SHP77 treated with DMSO at 0.1 percent for 48 hours (cell line): ENCODE measurements at regions not wholly inside any gene's neighbourhood (a gene's known extent, or its start where the extent isn't known, plus 50 kb on each side); places are given as distances from the start of the nearest gene placed in this dataset.
A peak's percentile ranks its signal among the peaks of the same experiment; 100 is the strongest.
"Not testable (repeated sequence)": the region's sequence is repeated elsewhere in the genome, so short reads cannot be mapped to it uniquely, and the experiment has no call there.

Source experiments
- DNase-seq: peaks from one replicate; lab custom pipeline; 2025; lab: John Stamatoyannopoulos, UW

DNA sequence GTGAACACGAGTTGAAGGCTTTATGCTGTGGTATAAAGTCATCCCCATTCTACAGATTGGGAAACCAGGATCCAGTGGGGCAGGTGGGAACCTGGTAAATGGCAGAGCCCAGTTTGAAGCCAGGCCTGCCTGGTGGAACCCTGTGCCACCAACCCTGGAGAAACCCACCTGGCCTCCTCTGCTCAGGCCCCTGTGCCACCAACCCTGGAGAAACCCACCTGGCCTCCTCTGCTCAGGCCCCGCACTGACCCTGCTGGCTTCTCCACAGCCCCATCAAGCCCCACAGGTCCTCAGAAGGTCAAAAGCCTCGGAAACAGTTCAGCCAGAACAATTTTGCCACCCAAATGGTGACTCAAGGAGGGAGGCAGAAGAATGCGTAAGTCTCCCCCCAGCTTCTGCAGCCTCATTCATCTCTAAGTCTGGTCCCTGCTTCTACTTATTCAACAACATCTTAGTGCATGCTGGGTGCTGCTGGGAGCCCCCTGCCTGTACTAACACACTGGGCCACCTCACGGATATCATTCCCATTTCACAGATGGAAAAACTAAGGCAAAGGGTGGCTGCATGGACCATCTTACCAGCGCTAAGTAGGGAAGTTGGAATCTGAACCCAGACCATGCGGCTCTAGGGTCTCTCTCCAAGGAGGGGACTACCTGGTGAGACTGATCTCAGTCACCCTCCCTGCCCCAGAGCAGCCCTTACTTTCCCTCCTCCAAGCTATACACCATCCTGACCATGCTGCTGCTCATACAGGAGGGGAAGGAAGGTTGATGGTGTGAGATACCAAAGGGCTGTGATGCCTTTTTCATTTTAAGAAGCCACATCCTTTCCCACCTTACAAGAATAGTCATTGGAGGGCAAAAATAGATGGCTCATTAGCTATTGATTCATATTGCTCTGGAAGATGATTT lies 93.7 kb upstream of the ID2 start:
- DNase-seq: no peak

DNA sequence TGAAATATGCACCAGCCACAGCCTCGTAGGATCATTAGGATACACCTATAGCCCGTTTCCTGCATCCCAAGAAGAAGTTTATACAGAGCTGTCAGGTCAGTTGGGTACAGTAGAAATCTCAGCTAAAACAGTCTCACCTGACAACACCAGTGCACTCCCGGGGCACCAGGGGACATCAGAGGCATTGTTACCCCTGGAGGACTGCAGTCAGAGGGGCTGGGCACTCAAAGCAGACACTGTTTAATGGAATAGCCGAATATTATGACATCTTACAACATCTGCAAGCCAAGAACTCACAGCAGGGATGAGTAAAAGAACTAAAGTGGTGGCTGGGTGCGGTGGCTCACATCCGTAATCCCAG lies 93.0 kb upstream of the ID2 start:
- DNase-seq: no peak

DNA sequence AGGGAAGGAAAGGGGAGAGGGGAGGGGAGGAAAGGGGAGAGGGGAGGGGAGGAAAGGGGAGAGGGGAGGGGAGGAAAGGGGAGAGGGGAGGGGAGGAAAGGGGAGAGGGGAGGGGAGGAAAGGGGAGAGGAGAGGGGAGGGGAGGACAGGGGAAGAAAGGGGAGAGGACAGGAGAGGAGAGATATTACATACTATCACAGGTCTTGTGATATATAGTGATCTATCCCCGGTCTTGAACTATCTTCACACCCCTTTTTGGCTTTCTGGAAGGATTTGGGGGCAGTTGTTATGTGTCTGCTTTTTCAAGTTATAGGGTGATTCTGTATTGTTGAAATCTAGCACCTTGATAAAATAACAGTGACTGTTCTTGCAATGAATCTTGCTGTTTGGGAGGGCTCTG lies 92.1 kb upstream of the ID2 start:
- DNase-seq: no peak

DNA sequence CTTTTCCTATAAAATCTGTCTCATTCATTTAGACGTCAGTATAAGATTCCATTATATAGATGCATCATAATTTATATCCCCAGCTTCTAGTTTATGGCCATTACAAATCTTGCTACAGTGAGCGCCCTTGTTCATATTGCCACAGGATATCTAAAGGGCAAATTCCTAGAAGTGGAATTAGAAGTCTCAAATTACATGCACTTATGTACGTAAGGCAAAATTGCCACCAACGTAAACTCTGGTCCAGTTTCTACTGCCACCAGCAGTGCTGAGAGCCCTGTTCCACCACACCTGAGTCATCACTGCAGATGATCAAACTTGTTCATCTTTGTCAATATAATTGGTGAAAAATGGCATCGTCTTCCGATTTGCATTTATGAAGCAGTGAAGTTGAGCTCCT lies 90.9 kb upstream of the ID2 start:
- peak; percentile 85 for DNase-seq

DNA sequence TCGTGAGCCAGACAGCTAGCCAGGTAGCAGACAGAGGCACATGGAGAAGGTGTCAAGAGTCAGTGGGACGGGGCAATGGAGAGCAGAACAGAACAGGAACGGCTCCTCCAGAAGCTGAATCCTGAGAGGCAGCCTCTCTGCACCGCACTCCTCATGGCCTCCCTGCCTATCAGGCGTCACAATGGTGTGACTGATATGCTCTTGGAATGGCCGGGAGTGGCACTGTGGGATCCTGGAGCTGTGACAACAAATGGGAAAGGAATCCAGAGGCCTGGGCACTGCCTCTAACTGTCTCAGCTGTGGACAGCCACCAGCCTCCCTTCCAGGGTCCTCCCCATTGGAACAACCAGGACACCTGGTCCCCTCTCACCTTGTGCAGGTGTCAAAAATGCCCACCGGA lies 89.1 kb upstream of the ID2 start:
- no peak for DNase-seq

DNA sequence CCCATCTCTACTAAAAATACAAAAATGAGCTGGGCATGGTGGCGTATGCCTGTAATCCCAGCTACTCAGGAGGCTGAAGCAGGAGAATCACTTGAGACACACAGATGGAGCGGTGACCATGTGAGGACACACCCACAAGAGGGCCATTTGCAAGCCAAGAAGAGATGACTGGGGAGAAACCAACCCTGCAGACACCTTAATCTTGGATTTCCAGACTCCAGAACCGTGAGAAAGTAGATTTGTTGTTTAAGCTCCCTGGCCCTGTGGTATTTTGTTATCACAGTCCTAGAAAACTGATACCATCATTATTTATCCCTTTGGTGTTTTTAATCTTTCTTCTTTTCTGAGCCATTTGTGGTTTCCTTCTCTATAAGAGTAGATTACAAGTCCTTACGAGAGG lies 88.6 kb upstream of the ID2 start:
- DNase-seq: no peak

DNA sequence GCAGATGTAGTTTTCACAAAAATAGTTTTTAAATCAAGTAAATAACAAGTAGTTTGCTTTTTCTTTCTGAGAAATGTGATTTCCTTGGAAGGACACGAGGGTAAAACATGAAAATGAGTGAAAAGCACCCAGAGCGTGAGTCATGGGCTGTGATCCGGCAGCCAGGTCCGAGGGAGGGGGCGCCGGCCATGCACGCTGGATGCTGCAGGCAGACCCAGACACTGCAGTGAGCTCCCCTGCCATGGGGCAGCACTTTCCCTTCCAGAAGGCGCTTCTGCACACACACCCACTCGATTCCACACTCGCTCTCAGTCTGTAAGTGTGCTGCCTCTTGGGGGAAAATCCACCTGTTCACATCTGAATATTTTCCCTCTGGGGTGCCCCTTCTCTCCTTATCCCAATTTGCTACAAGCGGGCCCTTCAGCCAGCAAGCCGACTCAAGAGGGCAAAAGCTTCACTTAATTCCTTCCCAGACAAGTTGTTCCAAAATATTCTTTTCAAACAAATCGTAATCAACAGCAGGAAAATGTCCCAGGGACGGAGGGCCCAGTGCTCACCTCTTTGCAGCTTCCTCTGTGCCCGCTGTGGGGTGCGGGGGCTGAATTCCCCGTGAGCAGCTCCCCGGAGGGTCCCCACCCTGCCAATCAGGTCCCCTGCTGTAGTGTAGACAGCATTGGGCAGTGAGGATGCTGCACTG lies 87.0 kb upstream of the ID2 start:
- DNase-seq: no peak

DNA sequence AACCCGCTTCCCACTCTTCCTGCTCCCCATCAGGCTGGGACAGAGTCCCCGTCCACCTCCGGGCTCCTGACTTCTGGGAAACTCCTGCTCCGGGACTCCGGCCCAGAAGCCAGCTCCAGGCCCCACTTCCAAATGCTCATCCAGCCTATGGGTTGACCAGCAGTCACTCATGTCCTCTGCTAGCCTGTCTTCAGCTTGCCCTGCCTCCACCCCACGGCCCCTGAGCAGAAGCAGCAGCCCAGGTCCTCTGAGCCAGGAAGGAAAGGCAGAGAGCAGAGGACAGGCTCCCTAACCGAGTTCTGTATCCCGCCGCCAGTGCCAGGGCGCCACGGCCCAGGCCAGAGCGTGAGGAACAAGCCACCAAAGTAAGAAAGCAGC lies 86.4 kb upstream of the ID2 start:
- no peak for DNase-seq

DNA sequence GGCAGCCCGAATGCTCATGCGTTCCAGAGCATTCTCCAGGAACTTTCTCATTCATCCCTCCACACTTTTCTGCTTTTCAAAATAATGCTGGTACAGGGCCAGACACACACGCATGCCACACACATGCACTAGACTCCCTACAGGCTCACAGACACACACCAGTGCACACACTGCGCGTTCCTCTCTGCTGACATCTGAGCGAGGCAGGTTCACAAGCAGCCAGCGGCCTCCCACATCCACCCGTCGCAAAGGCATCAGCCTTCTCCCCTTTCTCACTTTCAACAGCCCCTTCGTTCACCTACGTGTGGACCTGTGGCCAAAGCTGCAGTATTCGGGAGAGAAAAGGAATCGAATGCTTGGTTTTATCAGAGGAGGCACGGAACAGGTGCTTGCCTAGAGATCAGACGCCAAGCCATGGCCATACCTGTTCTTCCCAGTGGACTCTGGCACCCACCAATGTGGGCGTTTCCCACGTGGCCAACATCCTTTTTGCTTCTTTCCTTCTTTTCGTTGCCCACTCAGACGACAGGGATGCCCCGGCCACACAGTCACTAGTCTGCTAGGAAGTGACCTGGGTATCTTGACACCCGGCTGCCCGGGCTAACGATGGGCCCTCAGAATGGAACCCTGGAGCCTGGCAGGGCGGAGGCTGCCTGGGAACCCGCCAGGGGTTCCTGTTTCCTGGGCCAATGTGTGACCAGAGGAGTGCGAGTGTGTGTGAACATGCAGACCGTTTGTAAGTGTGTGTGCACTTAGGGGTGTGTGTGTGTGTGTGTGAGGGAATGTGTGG lies 85.8 kb upstream of the ID2 start:
- no peak for DNase-seq

DNA sequence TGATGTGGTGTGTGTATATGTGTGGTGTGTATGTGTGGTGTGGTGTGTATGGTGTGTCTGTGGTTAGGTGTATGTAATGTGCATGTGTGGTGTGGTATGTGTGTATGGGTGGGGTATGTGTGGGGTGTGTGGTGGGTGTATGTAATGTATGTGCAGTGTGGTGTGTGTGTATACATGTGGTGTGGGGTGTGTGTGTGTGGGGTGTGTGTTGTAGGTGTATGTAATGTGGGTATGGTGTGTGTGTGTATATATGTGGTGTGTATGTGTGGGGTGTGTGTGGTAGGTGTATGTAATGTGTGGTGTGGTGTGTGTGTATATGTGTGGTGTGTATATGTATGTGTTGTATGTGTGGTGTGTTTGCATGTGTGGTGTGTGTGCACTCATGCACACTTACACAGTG lies 84.8 kb upstream of the ID2 start:
- no peak for DNase-seq

DNA sequence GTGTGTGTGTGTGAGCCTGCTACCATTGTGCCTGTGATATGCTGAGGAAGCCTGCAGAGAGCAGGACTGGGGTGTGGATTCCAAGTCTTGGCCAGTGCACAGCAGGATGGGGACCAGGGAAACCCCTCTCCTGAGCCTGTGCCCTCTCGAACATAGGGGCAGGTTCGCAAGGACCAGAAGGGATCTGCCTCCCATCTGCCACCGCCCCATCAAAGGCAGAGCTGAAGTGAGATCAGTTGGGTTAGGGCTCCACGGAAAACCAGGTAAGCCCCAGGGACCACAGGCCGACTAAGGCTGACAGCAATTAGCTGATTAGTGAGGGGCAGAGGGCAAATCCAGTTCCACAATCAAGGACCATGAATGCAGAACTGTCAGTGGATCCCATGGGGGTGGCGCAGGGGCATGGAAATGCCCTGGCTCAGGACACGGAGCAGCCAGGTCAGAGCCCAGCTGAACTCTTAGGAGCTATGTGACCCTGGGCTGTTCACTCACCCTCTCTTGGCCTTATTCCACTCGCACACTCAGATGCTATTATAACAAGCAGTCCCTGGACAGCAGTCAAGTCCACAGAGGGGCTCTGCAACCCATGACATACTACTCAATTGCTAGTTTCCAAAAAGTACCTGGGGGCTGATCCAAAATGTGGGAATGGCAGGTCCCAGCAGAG lies 84.2 kb upstream of the ID2 start:
- DNase-seq: no peak

DNA sequence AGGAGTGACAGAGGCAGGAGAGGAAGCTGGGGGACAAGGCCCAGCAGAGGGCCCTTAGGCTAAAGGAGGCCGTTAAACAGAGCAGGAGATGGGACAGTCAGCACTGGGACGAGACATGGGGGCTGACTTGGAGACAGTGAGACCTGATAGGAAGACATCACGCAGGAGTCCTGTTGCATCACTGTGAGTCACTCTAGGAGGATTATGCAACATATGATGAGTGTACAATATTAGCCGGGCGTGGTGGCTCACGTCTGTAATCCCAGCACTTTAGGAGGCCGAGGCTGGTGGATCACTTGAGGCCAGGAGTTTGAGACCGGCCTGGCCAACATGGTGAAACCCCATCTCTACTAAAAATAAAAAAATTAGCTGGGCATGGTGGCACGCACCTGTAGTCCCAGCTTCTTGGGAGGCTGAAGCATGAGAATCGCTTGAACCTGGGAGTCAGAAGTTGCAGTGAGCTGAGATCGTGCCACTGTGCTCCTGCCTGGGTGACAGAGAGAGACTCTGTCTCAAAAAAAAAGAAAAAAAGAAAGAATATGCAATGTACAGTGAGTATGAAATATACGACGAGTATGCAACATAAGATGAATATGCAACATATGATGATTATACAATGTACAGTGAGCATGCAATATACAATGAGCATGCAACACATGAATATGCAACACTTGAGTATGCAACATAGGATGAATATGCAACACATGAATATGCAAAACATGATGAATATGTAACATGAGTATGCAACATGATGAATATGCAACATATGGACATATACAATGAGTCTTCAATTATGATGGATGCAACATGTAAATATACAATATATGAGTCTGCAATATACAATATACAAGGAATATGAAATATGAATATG lies 83.3 kb upstream of the ID2 start:
- DNase-seq: no peak

DNA sequence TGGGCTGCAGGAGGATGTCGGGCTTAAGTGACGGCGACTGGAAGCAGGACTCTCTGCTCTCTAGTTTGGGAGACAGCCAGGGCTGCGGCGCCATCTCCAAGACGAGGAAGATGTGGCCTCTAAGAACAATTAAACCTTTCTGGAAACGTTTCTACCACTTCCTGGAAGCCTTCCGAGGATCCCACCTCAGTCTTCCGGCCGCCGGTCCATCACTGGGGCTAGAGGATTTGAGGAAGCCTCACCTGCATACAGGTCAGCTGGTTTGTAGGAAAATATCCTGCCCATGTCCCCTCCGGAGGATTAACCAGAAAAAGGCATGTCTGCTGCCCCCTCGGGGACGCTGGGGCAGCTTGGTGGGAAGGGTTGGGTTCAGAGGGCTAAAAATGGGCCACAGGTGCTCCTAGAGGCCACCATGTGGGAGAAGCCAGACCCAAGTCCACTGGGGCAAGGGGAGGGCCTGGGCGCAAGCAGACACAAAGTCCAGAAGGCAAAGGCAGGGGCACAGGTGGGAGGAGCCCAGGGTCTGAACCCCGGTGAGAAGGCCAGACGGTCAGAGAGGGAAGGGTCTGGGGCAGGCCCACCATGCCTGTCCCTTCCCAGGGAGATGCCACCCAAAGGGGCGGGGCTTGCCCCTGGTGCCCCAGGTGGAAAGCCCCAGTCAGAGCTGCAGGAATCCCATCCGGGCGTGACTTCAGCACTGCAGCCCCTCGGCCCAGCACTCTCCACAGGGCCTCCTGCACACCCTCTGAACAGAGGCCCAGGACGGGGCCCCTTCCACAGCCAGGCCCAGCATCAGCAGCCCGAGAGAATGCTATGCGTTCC lies 82.2 kb upstream of the ID2 start:
- DNase-seq: no peak

DNA sequence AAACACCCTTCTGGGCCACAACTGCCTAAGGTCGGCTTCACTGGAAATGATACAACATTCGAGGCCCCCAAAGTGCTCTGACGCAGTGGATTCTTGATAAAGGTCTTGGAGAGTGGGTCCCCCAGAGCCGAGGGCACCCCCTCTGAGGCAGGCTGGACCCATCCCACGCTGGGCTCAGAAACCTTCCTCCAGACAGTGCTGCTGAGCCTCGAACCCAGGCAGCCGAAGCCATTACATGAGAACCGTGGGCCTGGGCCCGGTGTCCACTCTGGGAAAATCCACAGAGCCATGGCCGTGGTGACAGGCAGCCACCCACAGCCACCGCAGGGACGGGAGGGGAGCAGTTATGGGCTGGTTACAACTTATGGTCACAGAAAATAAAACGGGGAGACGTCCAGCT lies 81.4 kb upstream of the ID2 start:
- DNase-seq: no peak

DNA sequence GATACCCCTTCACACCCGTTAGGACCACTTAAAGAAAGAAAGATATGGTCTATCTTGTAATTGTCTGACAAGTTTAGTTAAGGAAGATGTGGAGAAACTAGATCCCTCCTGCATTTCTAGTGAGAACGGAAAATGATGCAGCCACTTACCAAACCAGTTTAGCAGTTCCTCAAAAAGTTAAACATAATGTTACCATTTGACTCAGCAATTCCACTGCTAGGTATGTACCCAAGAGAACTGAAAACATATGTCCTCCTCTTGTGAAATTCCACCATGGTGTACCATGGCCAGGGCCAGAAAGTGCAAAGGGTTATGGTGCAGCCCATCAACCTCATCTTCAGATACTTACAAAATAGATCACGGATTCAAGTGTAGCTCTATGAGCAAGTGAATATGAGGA lies 79.0 kb upstream of the ID2 start:
- DNase-seq: no peak

DNA sequence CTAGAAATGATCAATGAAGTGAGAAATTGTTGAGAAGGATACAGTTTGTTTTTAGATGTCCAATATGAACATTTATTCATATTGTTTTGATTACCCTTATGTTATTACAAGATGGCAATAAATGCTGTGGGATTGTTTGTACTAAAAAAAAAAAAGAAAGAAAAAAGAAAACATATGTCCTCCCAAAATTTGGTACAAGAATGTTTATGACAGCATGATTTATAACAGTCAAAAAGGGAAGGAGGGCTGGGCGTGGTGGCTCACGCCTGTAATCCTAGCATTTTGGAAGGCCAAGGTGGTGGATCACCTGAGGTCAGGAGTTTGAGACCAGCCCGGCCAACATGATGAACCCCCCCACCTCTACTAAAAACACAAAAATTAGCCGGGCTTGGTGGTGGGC lies 78.5 kb upstream of the ID2 start:
- DNase-seq: not testable (repeated sequence)

DNA sequence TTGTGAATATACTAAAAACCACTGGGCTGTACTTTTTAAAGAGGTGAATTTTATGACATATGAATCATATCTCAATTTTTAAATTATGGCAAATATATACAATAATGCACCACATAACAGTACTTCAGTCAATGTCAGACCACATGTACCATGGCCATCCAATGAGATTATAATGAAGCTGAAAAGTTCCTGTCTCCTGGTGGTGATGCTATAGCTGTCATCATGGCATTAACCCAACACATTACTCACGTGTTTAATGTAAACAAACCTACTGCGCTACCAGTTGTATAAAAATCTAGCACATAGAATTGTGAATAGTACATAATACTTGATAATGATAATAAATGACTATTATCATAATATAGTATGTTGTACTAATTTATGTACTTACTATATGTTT lies 77.6 kb upstream of the ID2 start:
- DNase-seq: no peak

DNA sequence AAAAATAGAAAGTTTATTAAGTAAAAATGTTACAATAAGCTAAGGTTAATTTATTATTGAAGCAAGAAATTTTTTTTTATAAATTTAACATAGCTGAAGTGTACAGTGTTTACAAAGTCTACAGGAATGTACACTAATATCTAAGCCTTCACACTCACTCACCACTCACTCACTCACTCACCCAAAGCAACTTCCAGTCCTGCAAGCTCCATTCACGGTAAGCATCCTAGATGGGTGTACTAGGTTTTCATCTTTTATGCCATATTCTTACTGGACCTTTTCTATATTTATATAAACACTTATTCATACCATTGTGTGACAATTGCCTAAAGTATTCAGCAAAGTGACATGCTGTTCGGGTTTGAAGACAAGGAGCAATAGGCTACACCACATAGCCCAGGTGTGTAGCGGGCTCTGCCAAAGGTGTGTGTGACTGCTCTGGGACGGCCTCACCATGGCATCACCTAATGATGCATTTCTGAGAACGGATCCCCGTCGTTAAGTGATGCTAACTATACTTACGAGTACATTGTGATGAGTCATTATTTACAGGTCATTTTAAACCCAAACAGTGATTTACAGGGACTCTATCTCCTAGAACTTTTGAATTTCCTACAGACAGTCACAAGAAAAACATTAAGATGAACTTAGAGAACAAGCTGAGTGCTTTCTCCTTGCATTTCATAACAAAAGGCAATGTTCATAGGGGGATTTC lies 76.3 kb upstream of the ID2 start:
- peak; percentile 23 for DNase-seq

DNA sequence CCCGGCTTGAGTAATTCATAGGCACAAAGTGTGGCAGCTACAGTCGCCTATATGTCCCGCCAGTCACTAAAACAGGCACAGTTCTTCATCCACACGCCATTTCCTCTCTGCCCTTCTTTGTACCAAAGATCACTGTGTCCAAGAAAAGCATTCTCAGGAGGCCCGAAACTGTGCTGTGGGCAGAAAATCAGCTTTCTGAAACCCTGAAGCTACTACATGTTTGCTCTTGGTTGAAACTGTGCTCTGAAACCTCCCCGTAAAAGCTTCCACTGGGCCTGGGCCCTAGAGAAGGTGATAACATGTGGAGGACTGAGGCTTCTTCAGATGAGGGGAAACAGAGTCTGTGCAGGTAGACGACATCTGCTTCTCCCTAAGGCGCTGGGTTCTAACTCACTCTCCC lies 75.6 kb upstream of the ID2 start:
- no peak for DNase-seq
